Fibroblast of lung (primary cell): ENCODE measurements at regions not wholly inside any gene's neighbourhood (a gene's known extent, or its start where the extent isn't known, plus 50 kb on each side); places are given as distances from the start of the nearest gene placed in this dataset.

ENCODE experiments used
- DNase-seq, 2 donors: peaks; one replicate each; pipeline versions ENCODE4 v3.0.0 to v3.0.0-alpha.2; 2010; ENCODE audit warnings: low read depth in 2 of 2
- H2AFZ ChIP-seq: 2 replicates; pipeline ENCODE4 v1.5.1; 2012; ENCODE audit warnings: low read length, control low read depth, inconsistent platforms
- H3K27ac ChIP-seq: 2 replicates; pipeline ENCODE4 v1.5.1; 2011; ENCODE audit warnings: low read length, control low read depth; ENCODE audit not compliant: insufficient read depth
- H3K27me3 ChIP-seq: 2 replicates; pipeline ENCODE4 v1.5.1; 2011; ENCODE audit warnings: mild to moderate bottlenecking, low read length; ENCODE audit not compliant: control insufficient read depth, insufficient read depth
- H3K36me3 ChIP-seq: 2 replicates; pipeline ENCODE4 v1.5.1; 2011; ENCODE audit warnings: low read length; ENCODE audit not compliant: control insufficient read depth, insufficient read depth
- H3K4me1 ChIP-seq: 2 replicates; pipeline ENCODE4 v1.5.1; 2011; ENCODE audit warnings: low read length; ENCODE audit not compliant: control insufficient read depth, insufficient read depth; ENCODE audit errors: extremely low read depth
- H3K4me2 ChIP-seq: 2 replicates; pipeline ENCODE4 v1.5.1; 2011; ENCODE audit warnings: low read length, control low read depth; ENCODE audit not compliant: insufficient read depth; ENCODE audit errors: extremely low read depth
- H3K4me3 ChIP-seq, 4 experiments: fragments of 200-600 bp in 1 of 4; sonication (generic) in 1 of 4; replicated peaks in 1 of 4; 2 replicates each; pipeline ENCODE4 v1.5.1; 2011 to 2016; ENCODE audit warnings: low read length in 4 of 4, low read depth in 3 of 4, mild to moderate bottlenecking in 3 of 4, control low read depth in 2 of 4, inconsistent platforms in 1 of 4, mixed read lengths in 1 of 4; ENCODE audit not compliant: insufficient read depth in 1 of 4; ENCODE audit errors: control extremely low read depth in 1 of 4
- H3K79me2 ChIP-seq: 2 replicates; pipeline ENCODE4 v1.5.1; 2012; ENCODE audit warnings: mild to moderate bottlenecking, low read length, inconsistent platforms; ENCODE audit not compliant: control insufficient read depth, insufficient read depth
- H3K9ac ChIP-seq: 2 replicates; pipeline ENCODE4 v1.5.1; 2011; ENCODE audit warnings: mild to moderate bottlenecking, low read length, control low read depth; ENCODE audit not compliant: insufficient read depth
- H3K9me3 ChIP-seq: 2 replicates; pipeline ENCODE4 v1.5.1; 2012; ENCODE audit warnings: low read depth, low read length; ENCODE audit not compliant: control insufficient read depth, insufficient read depth
- H4K20me1 ChIP-seq: 2 replicates; pipeline ENCODE4 v1.5.1; 2011; ENCODE audit warnings: low read length; ENCODE audit not compliant: control insufficient read depth, insufficient read depth; ENCODE audit errors: extremely low read depth
- CTCF ChIP-seq, 2 donors: IDR thresholded peaks in 1 of 2; conservative IDR thresholded peaks in 1 of 2; 1 replicate in 1 of 2; 2 replicates in 1 of 2; pipeline ENCODE4 v1.5.1; 2011 to 2012; ENCODE audit warnings: low read length in 2 of 2, control low read depth in 1 of 2, inconsistent platforms in 1 of 2, low read depth in 1 of 2, mild to moderate bottlenecking in 1 of 2
- EZH2 ChIP-seq: IDR thresholded peaks from 2 replicates; pipeline ENCODE4 v1.5.1; 2012; ENCODE audit warnings: low read length, control low read depth, mild to moderate bottlenecking; ENCODE audit errors: missing control alignments

- no peak overlapping the region for H3K4me3 ChIP-seq
- no peaks in the 10 kb centered on the region for H3K27me3 ChIP-seq
- H3K9ac ChIP-seq: no peak overlapping the region
- DNase-seq: no peak
- H3K79me2 ChIP-seq: no peaks in the 10 kb centered on the region
- no peaks in the 10 kb centered on the region for H4K20me1 ChIP-seq
- TF ChIP-seq EZH2 (no peak), CTCF (conservative IDR thresholded peaks at IDR 0.05 in 1 of 2, IDR thresholded peaks at IDR 0.05 in 1 of 2; ENCODE audit: low read depth in 1 of 2, low read length in 2 of 2) (no peak)
- no peak overlapping the region for H3K4me2 ChIP-seq
- no peaks in the 10 kb centered on the region for H3K9me3 ChIP-seq
- no peaks in the 10 kb centered on the region for H3K4me1 ChIP-seq
- H2AFZ ChIP-seq: no peak overlapping the region
- no peak overlapping the region for H3K27ac ChIP-seq
- no peaks in the 10 kb centered on the region for H3K36me3 ChIP-seq
Observed at GRCh38 chr2:182496596-182496995, 69.8 kb upstream of the PDE1A start.

GRCh38 chr2:182499706-182500470 is 73.1 kb upstream of the PDE1A start:
- Histone ChIP-seq H3K9me3 (no peaks in the 10 kb centered on the region), H3K36me3 (no peaks in the 10 kb centered on the region), H4K20me1 (no peaks in the 10 kb centered on the region), H3K27ac (no peak overlapping the region), H2AFZ (peak overlapping the region; percentile 20), H3K4me1 (no peaks in the 10 kb centered on the region), H3K27me3 (no peaks in the 10 kb centered on the region), H3K9ac (no peak overlapping the region), H3K4me2 (no peak overlapping the region), H3K4me3 (no peak overlapping the region), H3K79me2 (no peaks in the 10 kb centered on the region)
- TF ChIP-seq EZH2 (no peak), CTCF (conservative IDR thresholded peaks at IDR 0.05 in 1 of 2, IDR thresholded peaks at IDR 0.05 in 1 of 2; ENCODE audit: low read depth in 1 of 2, low read length in 2 of 2) (no peak)
- peak in 1 of 2 donors; percentile 45 for DNase-seq

GRCh38 chr2:182503886-182504285 is 77.0 kb upstream of the PDE1A start:
- Histone ChIP-seq H2AFZ (no peak overlapping the region), H3K9ac (no peak overlapping the region), H4K20me1 (no peaks in the 10 kb centered on the region), H3K36me3 (no peaks in the 10 kb centered on the region), H3K9me3 (no peaks in the 10 kb centered on the region), H3K79me2 (no peaks in the 10 kb centered on the region), H3K4me3 (no peak overlapping the region), H3K4me2 (no peak overlapping the region), H3K4me1 (peaks cover 3% of the 10 kb centered on the region), H3K27ac (no peak overlapping the region), H3K27me3 (no peaks in the 10 kb centered on the region)
- TF ChIP-seq EZH2 (no peak), CTCF (conservative IDR thresholded peaks at IDR 0.05 in 1 of 2, IDR thresholded peaks at IDR 0.05 in 1 of 2; ENCODE audit: low read depth in 1 of 2, low read length in 2 of 2) (no peak)
- peak; percentile 31 to 54 for DNase-seq
